T-helper 2 cell treated with Interferon-gamma antibody and Interleukin-4, amounts not matched to agents 5 μg/mL and 100 μg/mL, for 36 hours (primary cell): ENCODE measurements at regions not wholly inside any gene's neighbourhood (a gene's known extent, or its start where the extent isn't known, plus 50 kb on each side); places are given as distances from the start of the nearest gene placed in this dataset.

Experiments used
- DNase-seq: peaks from one replicate; pipeline ENCODE4 v3.0.0; 2021; ENCODE audit warnings: low spot score
- H3K27ac Mint-ChIP-seq: one replicate; pipeline ENCODE4 v1.8.0; 2021; ENCODE audit warnings: mild to moderate bottlenecking, mixed read lengths
- H3K27me3 Mint-ChIP-seq: one replicate; pipeline ENCODE4 v1.8.0; 2021; ENCODE audit warnings: low read depth, mixed read lengths
- H3K36me3 Mint-ChIP-seq: one replicate; pipeline ENCODE4 v1.8.0; 2021; ENCODE audit warnings: low read depth, mixed read lengths
- H3K4me1 Mint-ChIP-seq: one replicate; pipeline ENCODE4 v1.8.0; 2021; ENCODE audit warnings: low read depth, mixed read lengths
- H3K4me3 Mint-ChIP-seq: one replicate; pipeline ENCODE4 v1.8.0; 2022; ENCODE audit warnings: mild to moderate bottlenecking, moderate library complexity, mixed read lengths
- H3K9me3 Mint-ChIP-seq: one replicate; pipeline ENCODE4 v1.8.0; 2021; ENCODE audit warnings: mixed read lengths

GRCh38 chr5:32508806-32509805, 64.6 kb upstream of the ZFR start:
- Mint-ChIP-seq H3K27me3 (peaks cover 13% of the 10 kb centered on the region), H3K4me3 (no peak overlapping the region), H3K27ac (no peak overlapping the region), H3K4me1 (peaks cover 19% of the 10 kb centered on the region), H3K9me3 (no peaks in the 10 kb centered on the region), H3K36me3 (no peaks in the 10 kb centered on the region)
- no peak for DNase-seq

- Mint-ChIP-seq H3K4me1 (peaks cover 19% of the 10 kb centered on the region), H3K27ac (no peak overlapping the region), H3K27me3 (peaks cover 14% of the 10 kb centered on the region), H3K4me3 (no peak overlapping the region), H3K9me3 (no peaks in the 10 kb centered on the region), H3K36me3 (no peaks in the 10 kb centered on the region)
- DNase-seq, result no peak
Observed at GRCh38 chr5:32507738-32508434, 63.3 kb upstream of the ZFR start.

- no peak for DNase-seq
- H3K4me3 Mint-ChIP-seq, result no peak overlapping the region
- H3K27me3 Mint-ChIP-seq, result peaks cover 15% of the 10 kb centered on the region
- no peaks in the 10 kb centered on the region for H3K9me3 Mint-ChIP-seq
- no peak overlapping the region for H3K27ac Mint-ChIP-seq
- peaks cover 25% of the 10 kb centered on the region for H3K4me1 Mint-ChIP-seq
- no peaks in the 10 kb centered on the region for H3K36me3 Mint-ChIP-seq
Observed at GRCh38 chr5:32506799-32507198, 62.3 kb upstream of the ZFR start.

- no peak for DNase-seq
- H3K27me3 Mint-ChIP-seq, result peaks cover 15% of the 10 kb centered on the region
- H3K9me3 Mint-ChIP-seq, result no peaks in the 10 kb centered on the region
- no peak overlapping the region for H3K4me3 Mint-ChIP-seq
- H3K4me1 Mint-ChIP-seq, result peaks cover 31% of the 10 kb centered on the region
- no peak overlapping the region for H3K27ac Mint-ChIP-seq
- no peaks in the 10 kb centered on the region for H3K36me3 Mint-ChIP-seq
Observed at GRCh38 chr5:32506201-32506661, 61.7 kb upstream of the ZFR start.

GRCh38 chr5:32505756-32506155, 61.2 kb upstream of the ZFR start:
- H3K27ac Mint-ChIP-seq, result no peak overlapping the region
- no peaks in the 10 kb centered on the region for H3K9me3 Mint-ChIP-seq
- H3K36me3 Mint-ChIP-seq, result no peaks in the 10 kb centered on the region
- peaks cover 15% of the 10 kb centered on the region for H3K27me3 Mint-ChIP-seq
- peaks cover 31% of the 10 kb centered on the region for H3K4me1 Mint-ChIP-seq
- DNase-seq, result no peak
- H3K4me3 Mint-ChIP-seq, result no peak overlapping the region

- Mint-ChIP-seq H3K4me1 (peaks cover 31% of the 10 kb centered on the region), H3K27me3 (peaks cover 15% of the 10 kb centered on the region), H3K9me3 (no peaks in the 10 kb centered on the region), H3K27ac (no peak overlapping the region), H3K36me3 (no peaks in the 10 kb centered on the region), H3K4me3 (peak overlapping the region; percentile 11)
- DNase-seq, result no peak
Observed at GRCh38 chr5:32504989-32505596, 60.6 kb upstream of the ZFR start.

GRCh38 chr5:32504329-32504988, 59.9 kb upstream of the ZFR start:
- no peaks in the 10 kb centered on the region for H3K36me3 Mint-ChIP-seq
- H3K4me1 Mint-ChIP-seq, result peaks cover 33% of the 10 kb centered on the region
- H3K27me3 Mint-ChIP-seq, result peaks cover 15% of the 10 kb centered on the region
- H3K4me3 Mint-ChIP-seq, result peak overlapping the region; percentile 11
- H3K27ac Mint-ChIP-seq, result no peak overlapping the region
- no peaks in the 10 kb centered on the region for H3K9me3 Mint-ChIP-seq
- no peak for DNase-seq

- Mint-ChIP-seq H3K4me1 (peaks cover 43% of the 10 kb centered on the region), H3K4me3 (no peak overlapping the region), H3K9me3 (no peaks in the 10 kb centered on the region), H3K27ac (no peak overlapping the region), H3K36me3 (no peaks in the 10 kb centered on the region), H3K27me3 (peaks cover 15% of the 10 kb centered on the region)
- no peak for DNase-seq
Observed at GRCh38 chr5:32503261-32503660, 58.7 kb upstream of the ZFR start.

- no peaks in the 10 kb centered on the region for H3K36me3 Mint-ChIP-seq
- no peak for DNase-seq
- peak overlapping the region; percentile 43 for H3K27ac Mint-ChIP-seq
- peaks cover 15% of the 10 kb centered on the region for H3K27me3 Mint-ChIP-seq
- no peaks in the 10 kb centered on the region for H3K9me3 Mint-ChIP-seq
- H3K4me3 Mint-ChIP-seq, result no peak overlapping the region
- peaks cover 46% of the 10 kb centered on the region for H3K4me1 Mint-ChIP-seq
Observed at GRCh38 chr5:32501071-32502002, 56.8 kb upstream of the ZFR start.

GRCh38 chr5:32500181-32500580, 55.6 kb upstream of the ZFR start:
- H3K27me3 Mint-ChIP-seq, result peaks cover 12% of the 10 kb centered on the region

GRCh38 chr5:32499261-32499660, 54.7 kb upstream of the ZFR start:
- no peak overlapping the region for H3K27ac Mint-ChIP-seq
- peak; percentile 33 for DNase-seq
- peaks cover 4% of the 10 kb centered on the region for H3K27me3 Mint-ChIP-seq
- H3K4me3 Mint-ChIP-seq, result no peak overlapping the region
- no peaks in the 10 kb centered on the region for H3K36me3 Mint-ChIP-seq
- H3K9me3 Mint-ChIP-seq, result no peaks in the 10 kb centered on the region
- H3K4me1 Mint-ChIP-seq, result peaks cover 28% of the 10 kb centered on the region

More at GRCh38 chr5:32500181-32500580, 55.6 kb upstream of the ZFR start:
- peaks cover 37% of the 10 kb centered on the region for H3K4me1 Mint-ChIP-seq
- no peak overlapping the region for H3K27ac Mint-ChIP-seq
- DNase-seq, result no peak
- H3K4me3 Mint-ChIP-seq, result no peak overlapping the region
- no peaks in the 10 kb centered on the region for H3K9me3 Mint-ChIP-seq
- no peaks in the 10 kb centered on the region for H3K36me3 Mint-ChIP-seq

GRCh38 chr5:32498484-32498883, 53.9 kb upstream of the ZFR start:
- Mint-ChIP-seq H3K36me3 (no peaks in the 10 kb centered on the region), H3K9me3 (no peaks in the 10 kb centered on the region), H3K27me3 (peaks cover 2% of the 10 kb centered on the region), H3K4me1 (peaks cover 27% of the 10 kb centered on the region), H3K4me3 (peak overlapping the region; percentile 10), H3K27ac (peak overlapping the region; percentile 13)
- DNase-seq, result no peak

GRCh38 chr5:32496104-32496503, 51.6 kb upstream of the ZFR start:
- no peaks in the 10 kb centered on the region for H3K27me3 Mint-ChIP-seq
- no peak overlapping the region for H3K4me3 Mint-ChIP-seq
- no peak for DNase-seq
- H3K36me3 Mint-ChIP-seq, result no peaks in the 10 kb centered on the region
- peaks cover 15% of the 10 kb centered on the region for H3K4me1 Mint-ChIP-seq
- H3K27ac Mint-ChIP-seq, result no peak overlapping the region
- no peaks in the 10 kb centered on the region for H3K9me3 Mint-ChIP-seq
